ENCODE measurements at regions not wholly inside any gene's neighbourhood (a gene's known extent, or its start where the extent isn't known, plus 50 kb on each side); places are given as distances from the start of the nearest gene placed in this dataset.
"Not testable (repeated sequence)": the region's sequence is repeated elsewhere in the genome, so short reads cannot be mapped to it uniquely, and the experiment has no call there.

DNA sequence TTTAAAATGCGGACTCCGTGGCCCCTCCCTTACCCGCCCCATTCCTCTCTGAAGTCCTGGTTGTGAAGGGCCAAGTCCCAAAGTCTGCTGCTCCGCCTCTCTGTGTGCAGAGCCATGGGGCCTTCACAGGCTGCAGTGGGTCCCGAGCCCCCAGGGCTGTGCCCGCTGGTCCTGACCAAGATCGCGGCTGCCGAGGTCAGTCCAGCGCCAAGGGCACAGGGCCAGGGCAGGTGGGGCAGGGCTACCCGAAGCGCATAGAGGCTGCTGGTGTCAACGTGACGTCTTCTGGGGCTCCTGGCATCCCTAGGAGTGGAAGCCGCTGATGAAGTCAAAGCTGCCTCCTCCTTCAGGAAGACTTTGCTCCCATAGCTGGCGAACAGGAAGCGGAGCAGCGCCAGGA lies 858.8 kb downstream of the TUBA3C start:
- not testable (repeated sequence) for DNase-seq (ENCODE audit: low read depth in 2 of 2)

DNA sequence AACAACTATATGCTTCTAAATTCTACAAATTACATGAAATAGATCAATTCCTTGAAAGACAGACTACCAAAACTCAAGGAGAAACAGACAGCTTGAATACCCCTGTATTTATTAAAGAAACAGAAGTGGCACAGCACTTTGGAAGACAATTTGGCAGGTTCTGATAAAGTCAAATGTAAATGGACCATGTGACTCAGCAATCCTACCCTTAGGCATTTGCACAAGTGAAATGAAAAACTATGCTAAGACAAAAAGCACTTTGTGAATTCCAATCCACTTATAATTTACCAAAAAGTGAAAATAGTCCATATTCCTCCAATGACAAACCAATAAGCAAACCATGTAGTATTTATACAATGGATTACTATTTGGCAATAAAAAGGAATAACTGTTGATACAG lies 862.0 kb downstream of the TUBA3C start:
- DNase-seq (ENCODE audit: low read depth in 2 of 2): not testable (repeated sequence)

DNA sequence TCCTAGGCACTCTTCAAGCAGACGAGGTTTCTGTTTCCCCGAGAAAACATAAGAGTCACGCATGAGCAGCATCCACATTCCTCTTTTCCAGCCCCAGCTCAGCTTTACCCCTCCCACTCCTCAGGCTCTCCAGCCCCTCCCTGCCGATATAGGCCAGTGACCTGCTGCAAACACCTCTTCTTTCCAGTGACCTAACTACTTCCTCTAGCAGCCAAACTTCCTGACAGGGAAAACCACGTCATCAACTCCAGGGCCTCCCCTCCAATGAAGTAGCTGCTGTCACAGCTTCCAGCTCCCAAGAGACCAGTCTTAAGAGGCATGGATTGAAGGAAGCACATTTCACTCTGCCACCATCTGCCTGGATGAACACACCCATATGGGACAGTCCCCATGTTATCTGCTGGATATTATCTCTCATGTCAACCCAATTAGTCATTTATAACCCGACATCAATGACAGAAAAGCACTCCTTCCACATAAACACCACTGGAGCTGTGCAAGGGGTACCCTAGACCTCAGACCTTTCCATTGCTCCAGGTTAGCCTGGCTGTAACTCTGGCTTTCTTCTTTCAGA lies 878.3 kb downstream of the TUBA3C start:
- DNase-seq (ENCODE audit: low read depth in 2 of 2): not testable (repeated sequence)

DNA sequence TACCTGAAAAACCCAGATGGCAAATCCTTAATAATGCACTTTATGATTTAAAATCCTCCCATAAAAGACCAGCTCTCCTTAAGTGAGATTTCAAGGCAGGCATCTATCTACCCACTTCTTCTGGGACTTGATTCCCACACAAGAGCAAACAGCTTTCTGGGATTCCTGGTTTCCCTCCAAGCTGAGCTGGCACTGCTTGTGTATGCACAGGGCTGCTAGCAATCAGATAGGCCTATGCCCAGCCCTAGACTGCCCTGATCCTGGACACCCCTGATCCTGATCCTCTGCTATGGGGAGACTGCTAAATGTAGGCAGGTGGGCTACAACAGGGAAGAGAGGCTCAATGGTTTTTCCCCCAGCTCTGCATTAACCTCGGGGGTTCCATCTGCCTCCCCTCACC lies 880.7 kb downstream of the TUBA3C start:
- DNase-seq (ENCODE audit: low read depth in 2 of 2): not testable (repeated sequence)

DNA sequence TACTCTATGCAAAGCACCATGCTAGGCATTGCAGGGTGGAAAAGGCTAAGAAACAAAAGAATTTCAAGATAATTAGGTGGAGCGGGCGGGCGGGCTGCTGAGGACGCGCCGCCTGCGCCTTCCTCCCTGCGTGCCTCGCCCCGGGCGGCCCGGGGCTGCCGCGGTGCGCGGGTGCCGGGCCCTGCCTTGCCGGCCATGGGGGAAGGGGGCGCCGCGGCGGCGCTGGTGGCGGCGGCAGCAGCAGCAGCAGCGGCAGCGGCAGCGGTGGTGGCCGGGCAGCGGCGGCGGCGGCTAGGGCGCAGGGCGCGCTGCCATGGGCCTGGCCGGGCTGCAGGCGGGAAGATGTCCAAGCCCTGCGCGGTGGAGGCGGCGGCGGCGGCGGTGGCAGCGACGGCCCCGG lies 884.3 kb downstream of the TUBA3C start:
- not testable (repeated sequence) for DNase-seq (ENCODE audit: low read depth in 2 of 2)

DNA sequence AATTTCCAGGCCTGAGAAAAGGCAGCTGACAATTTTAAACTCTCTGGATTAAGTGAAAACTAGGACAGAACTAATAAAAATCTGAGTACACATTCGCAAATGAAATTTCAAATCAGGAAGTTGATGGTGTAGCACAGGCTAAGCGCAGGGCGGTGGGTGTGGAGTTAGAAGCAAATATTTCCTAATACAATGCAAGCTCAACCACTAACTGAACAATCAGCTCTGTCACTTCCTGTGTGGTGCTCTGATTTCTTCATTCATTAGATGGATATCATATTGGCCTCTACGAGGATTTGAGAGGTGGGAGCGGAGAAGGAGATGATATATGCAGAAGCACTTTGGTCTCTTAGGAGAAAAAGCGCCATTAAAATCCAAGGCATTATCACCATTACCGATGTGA lies 885.0 kb downstream of the TUBA3C start:
- DNase-seq (ENCODE audit: low read depth in 2 of 2): not testable (repeated sequence)

DNA sequence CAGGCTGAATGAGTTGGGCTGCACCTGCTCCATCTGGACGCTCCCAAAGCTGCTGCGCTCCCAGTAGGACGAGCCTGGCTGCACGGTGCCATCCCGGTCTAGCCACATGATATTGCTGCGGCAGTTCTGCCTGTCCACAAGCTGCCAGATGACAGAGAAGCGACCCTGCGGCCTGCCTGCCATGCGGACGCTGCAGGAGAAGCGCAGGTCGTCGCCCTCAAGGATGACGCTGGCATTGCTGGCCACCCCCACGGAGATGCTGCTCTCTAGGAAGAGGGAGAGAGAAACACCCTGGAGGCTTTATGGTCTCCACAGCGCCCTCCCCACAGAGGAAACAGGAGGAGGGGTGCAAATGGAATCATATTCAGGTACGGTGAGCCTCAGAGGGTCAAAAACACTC lies 887.3 kb downstream of the TUBA3C start:
- DNase-seq (ENCODE audit: low read depth in 2 of 2): not testable (repeated sequence)

DNA sequence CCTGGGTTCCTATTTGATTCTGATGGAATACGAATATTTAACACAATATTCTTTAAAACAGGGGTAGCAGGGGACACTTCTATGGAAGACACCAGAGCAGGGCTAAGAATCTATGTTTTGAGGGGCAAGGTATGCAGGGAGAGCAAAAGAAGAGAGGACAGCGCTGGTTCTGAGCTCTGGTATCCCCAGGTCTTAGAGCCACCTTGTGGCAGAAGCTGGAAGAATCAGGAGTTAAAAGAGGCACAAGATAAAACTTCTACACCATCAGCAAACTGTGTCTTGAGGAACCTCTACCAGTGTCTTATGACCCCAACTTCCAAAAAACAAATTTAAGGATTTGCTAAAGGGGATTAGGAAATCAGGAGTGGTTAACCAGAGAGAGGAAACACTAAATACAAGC lies 894.8 kb downstream of the TUBA3C start:
- DNase-seq (ENCODE audit: low read depth in 2 of 2): not testable (repeated sequence)

DNA sequence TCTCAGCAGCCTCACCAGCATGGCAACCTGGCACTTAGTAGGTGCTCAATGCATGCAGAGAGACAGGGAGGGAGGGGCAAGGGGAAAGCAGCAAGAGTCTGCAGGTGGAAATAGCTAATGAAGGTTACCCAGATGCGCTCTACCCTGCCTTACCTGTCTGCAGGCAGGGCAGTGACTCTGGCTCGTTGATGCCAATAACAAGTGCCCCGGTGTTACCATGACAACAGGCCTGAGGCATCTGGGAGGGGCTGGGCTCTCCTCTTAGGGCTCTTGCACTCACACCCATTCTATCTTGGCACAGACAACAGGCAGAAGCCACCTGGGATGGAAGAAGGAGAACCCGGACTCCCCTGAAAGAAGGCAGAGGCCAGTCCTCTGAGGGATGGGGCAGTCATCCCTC lies 896.0 kb downstream of the TUBA3C start:
- not testable (repeated sequence) for DNase-seq (ENCODE audit: low read depth in 2 of 2)

DNA sequence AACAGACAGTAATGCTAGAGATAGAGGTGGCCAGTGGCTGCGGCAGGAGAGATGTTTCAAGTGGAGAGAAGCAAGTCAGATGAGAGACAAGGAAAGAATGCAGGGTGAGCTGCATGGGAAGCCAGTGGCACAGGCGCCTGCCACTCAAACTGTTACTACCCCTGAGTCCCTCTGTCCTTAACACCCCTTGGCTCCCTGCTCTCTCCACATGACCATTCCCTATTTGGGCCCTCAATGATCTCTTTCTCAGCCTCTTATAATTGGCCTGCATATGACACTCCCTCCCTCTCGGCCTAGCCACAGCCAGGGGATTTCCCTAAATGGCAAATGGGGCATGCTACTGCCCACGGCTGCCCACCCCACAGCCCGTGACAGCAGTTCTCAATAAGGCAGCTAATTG lies 897.6 kb downstream of the TUBA3C start:
- not testable (repeated sequence) for DNase-seq (ENCODE audit: low read depth in 2 of 2)

DNA sequence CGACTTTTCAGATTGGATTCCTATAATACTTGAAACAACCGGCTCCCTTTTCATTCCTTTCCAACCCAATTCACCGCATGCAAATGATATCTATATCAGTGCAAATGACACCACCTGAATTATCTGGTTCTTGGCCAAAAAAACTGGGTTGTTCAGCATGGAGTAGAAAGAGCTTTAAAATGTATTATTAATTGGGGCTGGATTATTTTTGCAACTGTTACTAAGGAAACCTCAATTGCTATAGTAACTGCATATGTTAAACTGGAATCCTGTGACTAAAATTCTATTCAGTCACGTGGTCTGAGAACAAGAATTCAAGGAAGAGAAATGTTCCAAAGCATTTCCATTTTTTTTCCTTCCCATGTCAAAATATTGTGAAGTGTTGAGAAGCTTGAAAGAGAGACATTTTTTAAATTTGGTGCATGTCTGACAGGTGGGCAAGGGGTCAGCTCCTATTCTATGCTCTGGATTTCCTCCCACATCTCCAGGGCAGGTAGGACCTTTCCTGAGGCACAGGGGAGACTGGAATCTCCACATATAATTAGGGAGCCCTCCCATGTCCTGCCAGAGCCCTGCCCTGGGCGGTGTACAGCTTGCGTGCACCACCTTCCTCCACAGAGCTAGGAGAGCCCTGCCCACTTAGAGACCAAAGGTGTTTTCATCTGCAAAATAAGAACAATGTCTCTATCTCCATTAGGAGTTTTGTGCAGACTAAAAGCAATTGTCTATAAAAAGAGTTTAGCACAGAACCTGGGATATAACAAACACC lies 899.6 kb downstream of the TUBA3C start:
- DNase-seq (ENCODE audit: low read depth in 2 of 2): not testable (repeated sequence)

DNA sequence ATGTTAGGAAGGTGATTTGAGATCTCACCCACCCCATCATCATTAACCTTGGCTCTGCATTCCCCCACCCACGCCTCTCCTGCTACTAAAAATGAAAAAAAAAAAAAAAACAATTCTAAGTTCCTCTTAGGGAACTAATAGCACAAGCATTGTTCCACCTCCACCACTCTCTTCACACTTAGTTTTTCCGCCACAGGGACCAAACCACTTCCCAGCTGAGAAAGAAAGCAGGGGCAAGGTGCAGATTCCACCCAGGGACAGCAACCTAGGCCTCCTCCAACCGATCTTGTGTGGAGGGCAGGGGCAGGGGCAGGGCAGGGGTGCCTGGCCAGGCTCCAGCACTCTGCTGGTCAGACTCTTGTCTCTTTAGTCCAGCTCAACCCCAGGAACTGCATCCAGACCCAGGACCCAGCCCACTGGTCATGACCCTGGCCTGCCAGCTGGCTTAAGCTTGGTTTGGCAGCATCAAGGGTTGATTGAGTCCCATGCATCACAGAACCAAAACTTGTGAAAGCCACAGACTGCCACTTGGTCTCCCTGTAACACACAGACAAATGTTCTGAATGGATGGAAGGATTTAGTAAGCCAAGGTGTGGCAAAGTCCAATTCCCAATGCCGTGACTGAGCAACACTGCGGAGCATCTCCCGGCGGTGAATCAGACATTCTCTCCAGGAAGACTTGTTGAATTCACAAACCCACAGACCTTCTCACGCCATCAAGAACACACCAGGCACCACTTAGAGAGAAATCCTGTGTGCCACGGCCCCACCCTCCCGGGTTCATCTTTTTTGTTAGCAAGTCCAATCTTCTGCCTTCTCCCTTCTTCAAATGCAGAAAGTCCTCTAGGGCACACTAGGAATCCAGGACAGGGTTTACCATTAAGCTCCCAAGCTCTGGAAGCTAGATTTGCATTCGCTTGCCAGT lies 900.5 kb downstream of the TUBA3C start:
- DNase-seq (ENCODE audit: low read depth in 2 of 2): not testable (repeated sequence)

DNA sequence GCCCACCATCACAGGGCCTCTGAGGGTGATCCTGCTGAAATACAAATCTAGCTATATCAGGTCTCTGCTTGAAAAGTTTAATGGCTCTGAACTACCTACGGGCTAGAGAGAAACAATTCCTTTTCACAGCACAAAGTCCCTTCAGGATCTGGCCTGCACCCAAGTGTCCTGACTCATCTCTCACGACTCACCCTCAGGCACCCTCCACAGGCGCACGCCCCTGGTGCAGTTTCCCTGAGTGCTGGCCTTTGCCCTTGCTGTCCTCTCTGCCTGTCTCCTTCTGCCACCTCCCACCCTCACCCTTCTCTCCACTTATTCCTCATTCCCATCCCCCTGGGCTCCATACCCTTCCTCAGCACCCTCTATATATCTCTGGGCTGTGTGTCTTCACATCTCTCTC lies 901.7 kb downstream of the TUBA3C start:
- not testable (repeated sequence) for DNase-seq (ENCODE audit: low read depth in 2 of 2)

DNA sequence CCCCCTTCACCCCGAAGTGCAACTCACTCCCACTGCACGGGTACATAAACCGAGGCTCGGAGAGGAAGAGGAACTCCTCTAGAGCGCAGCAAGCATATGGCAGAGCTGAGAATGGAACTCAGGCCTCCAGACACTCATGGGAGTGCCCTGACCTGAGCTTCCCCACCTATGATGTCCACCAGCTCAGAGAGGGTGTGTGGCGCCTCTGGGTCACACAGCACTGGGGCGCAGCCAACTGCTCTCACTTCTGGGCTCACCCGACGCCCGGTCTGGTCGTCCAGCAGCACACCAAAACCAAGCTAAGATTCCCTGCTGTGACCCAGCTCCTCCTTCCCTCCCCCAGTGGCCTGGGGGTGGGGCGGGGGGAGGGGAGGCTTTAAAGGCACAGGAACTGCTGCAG lies 904.3 kb downstream of the TUBA3C start:
- DNase-seq (ENCODE audit: low read depth in 2 of 2): not testable (repeated sequence)

DNA sequence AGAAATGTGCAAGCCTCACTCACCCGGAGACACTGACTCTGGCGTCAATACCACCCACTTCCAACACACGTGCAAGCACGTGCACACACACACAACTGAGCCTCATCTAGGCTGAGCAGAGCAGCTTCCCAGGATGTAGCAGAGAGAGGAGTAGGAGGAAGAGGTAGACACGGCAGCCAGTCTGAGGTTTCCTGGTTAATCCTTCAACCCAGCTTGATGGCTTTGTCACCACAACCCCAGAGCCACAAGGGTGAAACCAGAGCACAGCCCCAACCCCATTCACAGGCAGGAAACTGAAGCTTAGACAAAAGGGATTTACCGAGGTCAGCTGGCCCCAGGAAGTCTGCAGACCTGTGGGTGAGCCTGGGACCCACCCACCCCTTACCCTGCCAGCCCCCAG lies 905.3 kb downstream of the TUBA3C start:
- DNase-seq (ENCODE audit: low read depth in 2 of 2): not testable (repeated sequence)

DNA sequence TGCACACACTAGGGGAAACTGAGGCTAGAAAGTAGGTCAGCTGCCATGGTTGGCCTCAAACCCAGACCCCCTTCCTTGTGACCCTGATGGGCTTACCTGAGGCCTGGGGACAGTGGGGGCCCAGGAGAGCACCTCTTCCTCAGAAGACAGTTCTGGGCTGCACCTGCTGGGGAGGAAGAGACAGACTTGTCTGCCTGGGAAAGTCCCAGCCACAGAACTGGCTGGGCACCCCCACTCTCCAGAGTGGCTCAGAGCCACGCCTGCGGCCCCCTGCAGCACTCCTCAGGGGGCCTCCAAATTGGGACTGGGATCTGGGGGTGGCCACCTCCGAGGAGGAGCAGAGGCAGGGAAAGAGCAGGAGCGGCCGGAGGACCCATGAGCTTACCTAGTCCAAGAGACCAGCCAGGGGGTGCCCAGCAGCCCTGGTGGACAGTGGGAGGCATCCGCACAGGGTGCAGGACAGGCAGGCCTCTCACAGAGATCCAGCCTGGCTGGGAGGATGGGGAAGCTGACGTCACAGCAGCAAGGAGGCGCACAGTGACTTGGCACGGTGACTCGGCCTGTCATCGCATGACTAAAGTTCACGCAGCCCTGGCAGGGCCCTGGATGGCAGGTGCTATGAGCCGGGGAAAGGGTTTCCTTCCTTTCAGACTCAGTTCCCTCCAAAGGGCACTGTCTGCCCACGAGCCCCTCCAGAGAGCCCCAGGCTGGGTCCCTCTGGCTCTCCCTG lies 907.7 kb downstream of the TUBA3C start:
- DNase-seq (ENCODE audit: low read depth in 2 of 2): not testable (repeated sequence)

DNA sequence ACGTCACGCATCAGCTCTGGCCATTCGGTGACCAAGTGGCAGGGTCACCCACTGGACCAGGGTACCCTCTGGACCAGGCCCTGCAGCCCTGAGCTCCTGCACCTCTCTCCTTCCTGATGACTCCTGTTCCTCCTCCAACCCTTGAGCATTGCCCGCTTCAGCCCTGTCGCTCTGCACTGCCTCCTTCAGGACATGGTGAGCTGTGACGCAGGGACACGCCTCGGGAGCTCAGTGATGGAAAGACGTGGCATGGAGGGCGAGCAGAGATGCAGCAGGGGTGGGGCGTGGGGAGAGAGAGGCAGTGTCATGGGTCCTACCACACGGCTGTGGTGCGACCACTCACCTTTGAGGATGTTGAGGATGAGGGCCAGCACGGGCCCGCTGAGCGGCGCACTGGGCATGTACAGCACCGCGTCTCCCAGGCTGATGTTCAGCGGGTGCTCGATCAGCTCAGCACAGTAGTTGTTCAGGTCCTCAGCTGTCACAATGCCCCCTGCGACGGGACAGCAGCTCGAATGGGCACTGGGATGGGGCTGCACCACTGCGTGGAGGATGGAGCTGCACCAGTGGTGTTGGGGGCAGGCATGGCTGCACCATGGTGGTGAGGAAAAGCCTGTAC lies 922.7 kb downstream of the TUBA3C start:
- DNase-seq (ENCODE audit: low read depth in 2 of 2): not testable (repeated sequence)

DNA sequence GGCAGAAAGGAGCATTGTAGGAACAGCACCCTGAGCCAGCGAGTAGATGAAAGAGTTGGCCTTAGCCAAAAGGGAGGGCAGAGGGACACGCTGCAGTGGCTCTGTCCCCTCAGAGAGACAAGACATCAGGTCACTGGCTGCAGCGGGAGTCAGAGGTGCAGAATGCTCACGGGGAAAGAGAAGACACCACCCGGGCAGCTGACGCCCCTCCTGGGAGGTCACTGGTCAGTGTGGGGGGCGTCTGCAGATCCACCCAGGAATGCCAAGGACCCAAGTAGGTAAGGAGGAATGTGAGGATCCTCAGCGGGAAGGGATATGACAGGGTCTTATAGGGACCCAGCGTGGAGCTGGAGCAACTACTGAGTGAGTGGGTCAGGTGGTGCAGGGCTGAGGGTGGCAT lies 923.9 kb downstream of the TUBA3C start:
- DNase-seq (ENCODE audit: low read depth in 2 of 2): not testable (repeated sequence)

DNA sequence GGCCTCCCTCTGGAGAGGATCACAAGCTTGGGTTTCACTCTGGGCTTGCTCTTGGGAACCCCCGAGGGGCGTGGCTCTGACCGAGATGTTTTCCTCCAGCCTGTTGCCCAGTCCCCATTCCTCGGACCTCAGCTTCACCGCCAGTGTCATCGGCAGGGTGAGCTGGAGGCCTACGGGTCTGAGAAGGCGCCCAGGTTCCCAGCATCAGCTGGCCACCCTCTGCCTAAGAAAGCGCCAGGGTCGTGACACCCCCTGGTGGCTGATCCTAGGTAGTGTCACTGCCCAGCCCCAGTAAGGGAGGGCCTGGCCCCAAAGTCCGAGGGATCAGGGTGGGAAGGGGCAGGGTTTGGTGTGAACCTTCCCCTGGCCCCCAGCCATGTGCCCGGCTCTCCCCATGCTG lies 928.8 kb downstream of the TUBA3C start:
- not testable (repeated sequence) for DNase-seq (ENCODE audit: low read depth in 2 of 2)

DNA sequence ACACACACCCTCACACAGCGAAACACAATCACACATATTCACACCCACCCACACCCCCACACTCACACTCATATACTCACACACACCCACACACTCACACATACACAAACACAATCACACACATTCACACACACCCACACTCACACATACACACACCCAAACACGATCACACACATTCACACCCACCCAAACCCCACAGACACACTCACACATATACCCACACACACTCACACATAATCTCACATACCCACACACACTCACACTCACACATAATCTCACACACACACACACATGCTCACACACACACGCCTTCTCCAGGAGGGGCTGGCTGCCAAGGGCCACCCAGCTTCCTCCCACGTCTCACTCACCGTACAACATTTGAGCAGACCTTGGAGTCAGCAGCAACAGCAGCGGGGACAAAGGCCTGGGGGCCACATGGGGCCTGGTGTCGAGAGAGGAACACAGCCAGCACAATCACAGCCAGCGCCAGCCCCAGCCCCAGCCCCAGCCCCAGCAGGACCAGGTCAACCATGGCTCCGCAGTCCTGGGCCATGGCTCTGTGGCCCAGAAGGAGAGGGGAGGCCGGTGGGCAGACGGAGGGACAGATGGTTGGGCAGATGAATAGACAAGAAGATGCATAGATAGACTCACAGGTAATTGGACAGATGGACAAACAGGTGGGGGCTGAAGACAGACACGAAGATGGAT lies 932.9 kb downstream of the TUBA3C start:
- not testable (repeated sequence) for DNase-seq (ENCODE audit: low read depth in 2 of 2)

All from fibroblast of skin of left quadriceps (primary cell).